Inflammatory macrophage (primary cell): ENCODE measurements at regions not wholly inside any gene's neighbourhood (a gene's known extent, or its start where the extent isn't known, plus 50 kb on each side); places are given as distances from the start of the nearest gene placed in this dataset.
"Not testable (repeated sequence)": the region's sequence is repeated elsewhere in the genome, so short reads cannot be mapped to it uniquely, and the experiment has no call there.

ENCODE experiments used
- DNase-seq, 2 donors: peaks; one replicate each; pipeline ENCODE4 v3.0.0-alpha.2; 2020 to 2022

DNA sequence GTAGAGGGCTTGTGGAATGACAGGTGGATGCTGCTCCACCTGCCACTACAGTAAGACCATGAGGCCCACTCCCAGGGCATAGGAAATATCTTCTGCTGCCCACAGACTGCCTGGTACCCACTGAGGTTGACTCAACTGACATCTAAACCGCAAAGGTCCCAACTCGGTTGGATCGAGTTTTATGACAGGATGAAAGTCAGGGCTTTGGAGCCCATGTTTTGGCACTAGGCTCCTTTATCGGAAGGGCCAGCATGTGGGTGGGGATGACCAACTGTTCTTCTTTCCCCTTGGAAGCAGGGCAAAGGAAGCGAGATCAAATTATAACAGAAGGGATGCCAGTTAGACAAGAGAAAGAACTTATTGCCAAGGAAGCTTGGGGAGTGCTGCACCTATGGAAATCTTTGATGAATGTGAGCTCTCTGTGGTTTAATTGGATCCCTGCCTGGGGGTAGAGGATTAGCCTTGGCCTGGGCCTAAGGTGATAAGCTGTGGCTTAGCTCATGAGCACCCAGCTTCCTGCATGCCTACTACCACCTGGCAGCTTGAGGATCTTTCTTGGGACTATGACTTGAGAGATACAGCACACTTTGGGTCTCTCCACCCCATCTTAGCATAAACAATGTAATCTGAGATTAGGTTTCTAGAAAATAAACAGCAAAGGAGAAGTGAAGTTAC, 121.8 kb downstream of the KCNA5 start:
- no peak for DNase-seq

DNA sequence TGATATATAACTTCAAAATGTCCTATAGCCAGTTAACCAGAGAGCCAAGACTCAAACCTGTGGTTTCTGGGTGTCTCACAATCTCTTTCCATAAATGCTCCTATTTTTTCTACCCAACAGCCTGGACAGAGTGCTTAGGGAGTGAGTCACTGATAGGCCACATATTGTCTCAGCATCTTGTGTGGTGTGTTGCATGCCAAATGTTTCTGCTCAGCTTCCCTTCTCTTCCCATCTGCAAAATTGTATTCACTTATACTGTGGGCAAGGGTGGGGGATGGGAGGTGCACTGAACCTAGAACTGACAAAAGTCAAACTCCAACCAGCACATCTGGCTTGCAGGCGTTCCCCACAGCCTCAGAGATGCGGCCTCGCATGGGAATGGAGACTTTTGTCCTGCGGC, 123.3 kb downstream of the KCNA5 start:
- no peak for DNase-seq

DNA sequence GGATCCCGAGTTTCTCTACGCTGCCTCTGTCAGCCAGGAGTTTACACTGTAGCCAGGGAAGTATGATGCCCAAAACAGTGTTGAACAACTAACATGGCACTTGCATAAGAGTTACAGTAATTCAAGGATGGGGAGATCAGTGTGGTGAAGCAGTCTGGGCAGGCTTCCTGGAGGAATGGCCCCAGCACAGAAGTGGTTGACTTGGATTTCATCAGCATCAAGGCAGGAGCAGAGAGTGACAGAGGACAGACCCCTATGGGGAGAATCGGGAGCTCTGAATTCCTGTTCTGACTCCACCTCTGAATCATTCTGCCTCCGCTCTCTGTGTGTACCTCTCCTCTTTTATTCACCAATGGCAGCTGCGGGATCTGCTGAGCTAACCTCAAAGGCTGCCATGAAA, 124.5 kb downstream of the KCNA5 start:
- DNase-seq = no peak

DNA sequence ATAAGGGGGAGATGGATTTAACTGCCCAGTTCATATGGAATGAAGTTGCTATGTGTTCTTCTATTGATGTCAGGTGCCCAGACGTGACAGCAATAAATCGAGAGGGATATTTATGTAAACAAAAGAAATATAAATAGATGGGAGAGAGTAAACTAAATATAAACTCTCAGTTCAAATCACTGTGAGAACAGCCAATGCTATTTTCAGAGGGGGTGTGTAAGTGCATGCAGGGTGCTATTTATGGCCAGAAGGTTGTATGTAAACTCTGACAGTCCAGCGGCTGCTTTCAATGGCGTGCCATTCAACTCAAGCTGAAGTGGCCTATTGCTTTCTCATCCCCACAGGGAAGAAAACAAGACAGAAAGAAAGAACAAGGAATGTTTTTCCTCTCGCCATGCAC, 127.2 kb downstream of the KCNA5 start:
- no peak for DNase-seq

DNA sequence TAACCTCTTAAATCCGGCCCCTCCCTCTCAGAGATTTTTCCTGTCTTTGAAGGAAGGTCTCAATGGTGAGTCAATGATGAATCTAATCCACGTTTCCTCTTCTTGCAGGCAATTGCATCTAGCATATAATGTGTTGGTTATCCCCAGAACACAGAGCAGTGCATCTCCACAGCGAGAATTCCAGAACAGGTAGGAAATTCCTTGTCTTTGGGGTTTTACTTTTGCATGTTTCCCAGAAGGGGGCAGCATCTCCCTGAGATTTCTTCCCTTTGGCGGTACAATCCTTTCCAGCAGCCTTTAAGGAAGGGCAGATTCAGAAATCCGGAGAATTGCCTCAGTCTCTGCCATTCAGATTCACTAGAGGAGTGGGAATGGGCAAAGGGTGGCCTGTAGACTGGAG, 128.0 kb downstream of the KCNA5 start:
- peak in 1 of 2 donors; percentile 48 for DNase-seq

DNA sequence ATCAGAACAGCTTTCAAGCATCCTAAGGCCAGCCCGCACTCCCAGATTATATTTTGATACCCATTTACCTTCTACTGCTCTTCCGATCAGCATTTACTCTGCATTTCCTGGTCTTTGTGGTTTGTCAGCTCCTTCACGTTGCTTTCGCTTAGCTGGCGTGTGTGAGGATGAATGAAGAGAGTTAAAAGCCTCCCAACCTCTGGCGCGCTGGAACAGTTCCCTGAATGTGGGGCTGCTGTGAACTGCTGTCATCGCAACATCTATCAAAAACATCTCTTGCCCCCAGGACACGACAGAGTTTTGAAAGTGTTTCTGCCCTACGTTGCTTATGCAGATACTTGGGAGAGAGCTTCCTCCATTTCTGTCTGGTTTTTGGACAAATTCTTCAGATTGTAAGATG, 129.2 kb downstream of the KCNA5 start:
- no peak for DNase-seq

DNA sequence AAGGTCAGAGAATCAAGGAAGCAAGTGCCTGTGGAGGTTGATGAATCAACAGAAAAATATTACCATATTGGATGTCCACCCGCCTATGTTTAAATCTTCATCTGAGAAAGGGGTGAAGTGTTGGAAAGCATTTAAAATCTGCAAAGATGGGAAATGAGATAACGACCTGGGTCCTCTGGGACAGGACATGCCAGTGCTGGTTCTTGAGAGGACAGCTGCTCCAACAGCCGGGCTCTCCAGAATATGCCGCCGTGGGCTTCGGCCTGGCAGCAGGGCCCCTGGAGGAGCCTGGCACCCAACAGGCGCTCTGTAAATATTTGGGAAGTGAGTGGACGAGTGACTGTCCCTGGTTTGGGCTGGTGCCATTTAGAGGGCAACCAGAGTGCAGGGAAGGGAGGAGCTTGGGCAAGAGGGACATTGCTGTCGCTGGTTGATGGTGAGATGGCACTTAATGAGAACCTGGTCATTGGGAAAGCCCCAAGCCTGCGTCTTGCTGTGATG, 129.9 kb downstream of the KCNA5 start:
- DNase-seq = no peak

DNA sequence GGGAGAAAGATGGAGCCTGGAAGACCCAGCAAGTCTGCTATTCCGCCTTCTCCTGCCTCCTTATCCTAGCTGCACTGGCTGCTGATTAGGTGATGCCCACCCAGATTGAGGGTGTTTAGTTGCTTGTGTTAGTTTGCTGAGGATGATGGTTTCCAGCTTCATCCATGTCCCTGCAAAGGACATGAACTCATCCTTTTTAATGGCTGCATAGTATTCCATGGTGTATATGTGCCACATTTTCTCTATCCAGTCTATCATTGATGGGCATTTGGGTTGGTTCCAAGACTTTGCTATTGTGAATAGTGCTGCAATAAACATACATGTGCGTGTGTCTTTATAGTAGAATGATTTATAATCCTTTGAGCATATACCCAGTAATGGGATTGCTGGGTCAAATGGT, 131.7 kb downstream of the KCNA5 start:
- not testable (repeated sequence) for DNase-seq

DNA sequence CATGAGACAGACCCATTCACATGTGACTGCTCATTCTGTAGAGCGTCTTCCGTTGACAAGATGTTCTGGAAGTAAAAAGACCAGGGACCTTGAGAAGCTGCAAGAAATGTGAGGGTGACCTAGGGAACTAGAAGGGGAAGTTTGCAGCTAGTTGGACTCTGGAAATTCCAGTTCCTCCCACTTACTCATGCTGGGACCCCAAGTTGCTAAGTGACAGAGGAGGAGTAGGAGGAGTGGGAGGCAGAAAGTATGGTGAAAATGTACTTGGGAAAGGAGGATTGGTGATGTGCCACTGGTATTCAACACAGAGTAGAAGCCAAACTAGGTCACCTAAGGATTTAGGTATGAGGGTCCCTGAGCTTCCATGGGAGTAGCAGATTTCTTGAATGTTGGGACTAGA, 132.4 kb downstream of the KCNA5 start:
- peak in 1 of 2 donors; percentile 34 for DNase-seq

DNA sequence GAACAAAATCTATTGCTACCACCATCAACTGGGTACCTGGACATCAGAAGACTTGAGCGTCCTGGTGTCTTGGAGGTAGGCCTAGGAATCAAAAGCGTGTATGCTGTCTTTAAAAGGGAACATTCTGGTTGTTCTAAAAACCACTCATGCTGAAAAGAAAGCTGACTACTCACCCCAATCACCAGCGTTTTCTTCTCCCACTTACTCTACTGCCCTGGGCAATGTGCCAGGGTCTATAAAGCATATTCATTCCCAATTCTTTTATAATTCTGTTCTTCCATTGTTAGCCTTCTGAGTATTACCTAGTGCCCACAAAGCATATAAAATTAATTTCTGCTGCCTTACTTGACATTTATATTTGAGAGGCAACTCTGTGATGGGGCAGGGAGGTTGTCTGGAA, 133.4 kb downstream of the KCNA5 start:
- no peak for DNase-seq

DNA sequence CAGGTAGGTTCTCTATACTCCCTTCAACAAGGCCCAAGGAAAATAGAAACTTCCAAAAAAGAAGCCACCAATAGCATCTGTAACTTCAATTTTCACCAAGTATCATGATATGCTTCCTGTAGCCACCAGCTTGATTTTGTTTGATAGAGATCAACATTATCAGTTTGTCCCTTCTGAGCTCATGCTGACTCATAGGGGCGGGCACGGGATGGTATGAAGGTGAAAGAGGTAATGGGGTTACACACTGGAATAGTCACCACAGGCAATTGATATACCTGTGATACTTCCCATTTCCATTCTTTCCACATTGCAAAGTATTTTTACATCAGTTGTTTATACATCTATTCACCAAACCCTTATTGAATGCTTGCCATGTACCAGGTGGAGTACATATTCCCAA, 134.1 kb downstream of the KCNA5 start:
- DNase-seq = no peak

DNA sequence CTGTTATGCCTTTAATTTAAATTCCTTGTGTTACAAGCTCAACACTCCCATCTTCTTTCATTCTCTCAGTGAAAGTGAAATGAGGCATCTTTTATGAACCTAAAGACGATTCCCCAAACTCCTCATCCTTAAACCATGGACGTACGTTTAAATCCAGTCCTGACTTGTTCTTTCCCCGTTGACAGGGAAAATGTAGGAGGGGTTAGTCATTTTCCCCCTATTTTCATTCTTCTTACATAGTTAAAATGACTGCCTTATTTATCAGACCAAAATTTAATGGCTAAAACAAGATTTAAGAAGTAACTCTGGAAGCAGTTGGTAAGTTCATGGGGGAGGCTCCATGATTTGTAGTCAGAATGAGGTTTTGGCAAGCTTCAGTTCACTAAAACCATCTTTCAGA, 134.9 kb downstream of the KCNA5 start:
- no peak for DNase-seq

DNA sequence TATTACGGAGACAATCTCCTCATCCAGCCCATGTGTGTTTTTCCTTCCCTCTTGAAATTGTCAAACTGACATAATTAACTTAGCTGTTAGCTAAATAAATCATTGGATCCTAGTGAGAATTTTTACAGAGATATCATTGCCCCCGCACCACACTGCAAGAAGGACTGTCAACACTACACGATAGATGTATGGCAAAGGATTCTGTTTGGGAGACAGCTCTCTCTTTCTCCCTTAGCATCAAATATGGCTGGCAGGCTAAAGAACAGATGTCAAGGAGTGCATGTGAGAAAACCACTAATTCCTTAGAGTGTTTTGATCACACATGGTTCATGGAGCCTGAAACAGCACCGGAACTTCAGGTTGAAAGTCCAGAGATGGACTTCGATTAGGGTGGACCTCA, 136.8 kb downstream of the KCNA5 start:
- no peak for DNase-seq

DNA sequence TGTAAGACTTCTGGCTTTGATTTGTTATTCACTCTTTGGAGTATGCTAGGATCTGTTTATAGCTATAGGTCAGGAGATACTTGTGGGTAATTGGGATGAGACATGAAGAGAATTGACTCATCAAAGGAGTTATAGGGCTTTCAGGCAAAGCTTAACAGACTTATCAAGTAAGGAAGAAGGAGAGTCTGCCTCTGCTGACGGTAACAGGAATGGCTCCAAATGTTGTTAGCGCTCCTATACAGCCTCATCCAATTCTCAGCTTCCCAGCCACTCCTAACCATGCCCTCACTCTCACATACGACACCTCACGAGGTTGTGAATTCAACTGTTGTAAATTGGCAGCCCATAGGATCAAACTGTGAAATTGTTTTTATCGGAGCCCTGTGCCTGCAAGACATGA, 140.5 kb downstream of the KCNA5 start:
- no peak for DNase-seq

DNA sequence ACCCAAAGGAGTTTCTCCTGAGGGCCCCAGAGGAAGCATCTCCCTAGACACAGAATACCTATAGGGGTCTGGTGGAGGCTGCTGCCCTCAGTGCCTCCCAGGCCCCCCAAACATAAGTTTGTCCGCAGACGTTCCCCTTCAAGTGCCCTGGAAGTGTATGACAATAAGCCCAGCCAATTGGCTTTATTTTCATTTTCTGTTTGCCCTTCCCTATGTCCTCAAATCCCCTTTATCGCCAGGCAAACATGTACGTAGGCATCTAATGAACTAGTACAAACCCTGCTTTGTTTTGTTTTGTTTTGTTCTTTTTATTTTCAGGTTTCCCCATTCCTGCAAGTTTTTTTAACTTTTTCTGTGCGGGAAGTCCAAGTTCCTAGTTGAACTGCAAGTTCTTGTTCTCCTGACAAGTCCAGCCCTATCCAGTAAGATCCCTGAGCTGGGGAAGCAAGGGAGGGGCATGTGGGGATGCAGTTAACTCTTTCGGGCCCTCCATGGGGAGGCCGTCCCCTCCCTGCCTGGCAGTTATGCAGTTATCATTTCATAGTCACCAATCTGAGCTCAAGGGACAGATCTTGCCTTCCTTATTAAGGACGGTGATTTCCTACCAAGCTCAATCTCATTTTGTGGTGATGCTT, 141.9 kb downstream of the KCNA5 start:
- DNase-seq = no peak

DNA sequence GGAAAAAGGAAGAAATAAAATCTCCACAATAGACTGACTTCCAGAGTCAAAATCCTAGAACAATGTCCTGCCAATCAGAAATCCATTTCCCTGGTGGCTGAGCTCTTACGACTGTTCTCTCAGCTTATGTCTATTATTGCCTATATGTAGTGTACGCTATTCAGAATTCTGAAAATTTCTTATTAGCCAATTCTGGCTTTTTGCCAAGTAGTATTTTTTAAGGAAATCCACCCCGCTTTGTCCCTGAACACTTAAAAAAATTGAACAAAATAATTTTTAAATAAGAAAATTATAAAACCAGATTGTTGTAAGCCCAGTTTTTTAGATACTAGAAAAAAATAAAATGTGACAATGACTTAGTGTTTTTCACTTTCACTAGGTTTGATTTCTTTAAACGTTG, 143.0 kb downstream of the KCNA5 start:
- no peak for DNase-seq

DNA sequence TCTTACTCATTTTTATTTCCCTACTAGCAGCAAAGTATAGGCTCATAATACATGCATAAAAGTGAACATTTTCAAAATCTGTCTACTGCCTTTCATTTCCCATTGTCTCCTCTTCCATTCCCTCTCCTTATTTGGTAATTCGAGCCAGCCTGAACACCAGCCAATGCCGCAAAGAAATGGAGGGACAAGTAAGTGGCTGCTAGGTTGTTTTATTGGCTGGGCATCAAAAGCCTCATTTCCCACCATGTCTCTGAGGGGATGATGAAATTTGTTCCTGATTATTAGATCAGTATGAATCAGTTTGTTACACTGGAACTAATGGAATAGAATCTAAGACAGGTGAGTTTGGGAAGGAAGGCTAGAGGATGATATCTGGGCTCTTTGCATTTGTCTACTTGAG, 143.5 kb downstream of the KCNA5 start:
- no peak for DNase-seq

DNA sequence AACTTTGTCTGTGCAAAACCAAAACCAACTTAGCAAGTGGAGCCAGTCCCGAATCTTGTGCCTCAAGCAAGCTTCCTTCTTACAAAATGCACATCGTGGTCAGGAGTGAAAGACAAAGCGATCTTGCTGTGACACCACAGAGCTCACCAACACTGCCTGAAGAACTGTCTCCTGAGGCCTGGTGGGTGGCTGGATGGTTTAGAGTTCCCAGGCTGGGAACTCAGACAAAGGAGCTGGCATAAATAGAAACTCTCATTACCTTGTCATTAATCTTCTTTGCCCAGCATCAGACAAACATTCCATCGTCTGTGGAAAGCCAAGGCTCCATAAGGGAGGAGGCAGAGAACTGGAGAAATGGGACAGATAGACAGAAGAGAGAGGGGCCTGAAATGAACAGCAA, 144.8 kb downstream of the KCNA5 start:
- no peak for DNase-seq

DNA sequence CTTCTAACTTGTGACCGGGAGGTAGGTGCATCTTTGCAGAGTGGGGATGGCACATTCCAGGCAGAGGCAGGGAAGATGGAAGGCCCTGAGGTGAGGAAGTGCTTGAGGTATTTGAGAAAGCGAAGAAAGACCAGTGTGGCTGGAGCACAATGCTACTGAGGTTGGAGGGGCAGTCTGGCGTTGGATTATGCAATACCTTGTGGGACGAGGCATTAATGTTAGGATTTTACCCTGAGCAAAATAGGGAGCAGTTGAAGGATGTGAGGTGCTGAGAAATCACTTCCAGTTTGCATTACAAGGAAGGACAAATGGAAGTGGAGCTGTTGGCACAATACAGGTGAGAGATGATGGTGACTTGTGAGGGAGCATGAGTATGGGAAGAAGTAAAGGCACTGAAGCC, 145.5 kb downstream of the KCNA5 start:
- DNase-seq = no peak

DNA sequence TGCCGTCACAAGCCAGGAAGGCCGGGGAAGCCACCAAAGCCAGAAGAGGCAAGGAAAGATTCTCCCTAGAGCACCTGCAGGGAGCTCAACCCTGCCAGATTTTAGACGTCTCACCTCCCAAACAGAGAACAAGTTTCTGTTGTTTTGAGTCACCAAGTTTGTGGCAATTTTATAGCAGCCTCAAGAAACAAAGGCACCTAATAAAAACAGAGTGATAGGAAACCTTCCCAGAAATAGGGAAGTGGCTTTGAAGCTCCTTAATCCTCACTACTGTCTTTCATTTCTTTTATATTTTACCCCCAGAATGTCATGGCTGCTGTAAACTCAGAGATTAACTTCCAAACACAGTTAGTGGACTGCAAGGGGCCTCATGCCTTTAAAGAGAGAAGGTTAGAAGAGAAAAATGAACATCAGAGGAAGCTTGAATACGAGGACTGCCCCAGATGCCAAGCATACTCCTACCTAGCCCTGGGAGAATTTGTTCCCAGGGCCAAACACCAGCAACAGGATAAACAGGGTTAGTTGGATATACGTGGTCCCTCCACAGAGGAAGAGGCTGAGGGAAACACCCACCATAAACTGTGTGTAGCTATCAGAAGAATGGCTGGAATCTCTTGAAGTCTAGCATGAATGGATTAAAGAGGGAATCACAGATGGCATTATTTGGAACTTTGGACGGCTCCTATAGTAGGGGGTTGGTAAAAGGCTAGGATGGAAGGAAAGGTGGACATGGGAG, 148.3 kb downstream of the KCNA5 start:
- DNase-seq = no peak

DNA sequence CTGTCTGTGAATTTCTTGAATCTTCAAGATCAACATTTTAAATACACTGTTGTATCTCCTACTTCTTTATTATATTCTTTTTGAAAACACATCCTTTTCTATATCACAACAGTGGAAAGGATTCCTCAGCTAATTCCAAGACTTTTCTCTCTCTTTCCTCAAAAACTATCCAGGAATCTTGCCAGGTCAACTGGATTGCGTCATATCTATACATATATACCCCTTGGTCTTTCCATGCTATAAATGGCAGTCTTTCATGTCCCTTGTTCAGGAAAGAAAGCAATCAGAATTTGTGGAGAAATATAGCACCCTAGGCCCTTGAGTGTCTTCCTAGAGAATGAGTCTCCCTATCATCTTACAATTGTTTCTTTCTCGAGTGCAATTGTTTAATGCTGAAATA, 149.0 kb downstream of the KCNA5 start:
- DNase-seq = no peak

DNA sequence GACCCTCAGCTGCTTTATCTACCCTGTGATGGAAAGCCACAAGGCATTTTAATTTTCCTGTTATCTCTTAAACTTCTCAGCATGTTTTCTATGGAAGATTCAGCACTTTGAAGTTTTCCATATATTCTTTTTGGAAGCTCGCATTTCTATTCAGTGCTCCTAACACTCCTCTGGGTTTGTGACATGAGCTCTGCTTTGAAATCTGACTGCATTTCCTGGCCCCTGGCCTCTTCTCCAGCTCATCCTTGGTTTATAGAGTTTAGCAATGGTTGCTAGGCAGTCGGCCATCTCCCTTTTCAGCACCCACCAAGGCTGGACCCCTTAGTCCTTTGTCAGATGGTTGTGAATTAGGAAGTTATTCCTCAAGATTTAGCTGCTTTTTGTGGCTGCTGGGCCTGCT, 150.6 kb downstream of the KCNA5 start:
- DNase-seq = no peak

DNA sequence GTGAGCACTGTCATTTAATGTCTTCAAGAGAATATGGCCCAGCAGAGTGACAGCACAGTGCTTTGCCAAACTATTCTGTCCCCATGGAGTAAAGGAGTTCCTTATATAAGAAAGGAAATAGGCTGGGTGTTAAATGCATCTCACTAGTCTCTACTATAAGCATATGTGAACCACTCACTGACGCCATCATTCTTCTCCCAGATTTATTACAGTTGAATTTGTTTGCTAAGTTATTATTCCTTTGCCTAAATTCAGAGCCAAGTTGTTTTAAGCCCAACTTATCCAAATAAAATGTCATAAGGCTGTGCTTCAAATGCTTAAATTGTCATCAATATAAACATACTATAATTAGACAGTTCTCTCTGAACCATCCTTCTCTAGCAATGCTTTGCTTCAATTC, 151.6 kb downstream of the KCNA5 start:
- DNase-seq = no peak

DNA sequence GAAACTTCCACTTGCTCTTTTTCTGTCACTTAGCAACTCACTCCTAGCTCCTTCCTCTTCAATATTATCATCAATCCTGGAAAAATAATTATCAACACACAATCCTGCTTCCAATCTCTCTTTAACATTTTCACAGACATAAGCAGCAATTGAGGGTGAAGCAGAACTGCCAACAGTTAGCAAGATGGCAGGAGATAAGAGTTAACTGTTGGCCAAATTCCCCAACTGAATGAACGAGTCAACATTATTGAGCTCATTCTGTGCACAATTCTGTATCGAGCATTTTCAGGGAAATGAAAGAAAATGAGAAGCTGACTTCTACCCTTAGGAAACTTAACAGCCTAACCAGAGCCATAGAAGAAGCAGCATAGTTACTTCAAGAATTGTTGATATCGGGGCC, 152.0 kb downstream of the KCNA5 start:
- no peak for DNase-seq
